K562 (cell line): ENCODE measurements at regions not wholly inside any gene's neighbourhood (a gene's known extent, or its start where the extent isn't known, plus 50 kb on each side); places are given as distances from the start of the nearest gene placed in this dataset.

Experiments
- BACH1 ChIP-seq: fragments of 200-800 bp; sonication (Bioruptor generic); IDR thresholded peaks from 2 replicates; pipeline ENCODE4 v1.6.1; 2016; ENCODE audit warnings: missing genetic modification characterization, missing compliant biosample characterization
- BRF1 ChIP-seq: IDR thresholded peaks from 3 replicates; pipeline ENCODE4 v1.6.1; 2011; ENCODE audit warnings: borderline replicate concordance, mild to moderate bottlenecking; ENCODE audit not compliant: insufficient read length; ENCODE audit errors: extremely low read depth
- LARP7 ChIP-seq: fragments of 450-650 bp; IDR thresholded peaks from 2 replicates; pipeline ENCODE4 v1.6.1; 2016
- MED1 ChIP-seq: sonication (generic); formaldehyde crosslinking; IDR thresholded peaks from 2 replicates; pipeline ENCODE4 v1.8.1; 2023; ENCODE audit warnings: missing genetic modification reagents, borderline replicate concordance
- POLR3G ChIP-seq: IDR thresholded peaks from 2 replicates; pipeline ENCODE4 v1.6.1; 2011; ENCODE audit not compliant: insufficient read length, insufficient replicate concordance; ENCODE audit errors: extremely low read depth
- POU5F1 ChIP-seq: fragments of 150-350 bp; IDR thresholded peaks from 2 replicates; pipeline ENCODE4 v1.6.1; 2014; ENCODE audit warnings: borderline replicate concordance, low read length, low read depth, mild to moderate bottlenecking; ENCODE audit not compliant: partially characterized antibody
- SMARCA5 ChIP-seq: fragments of 450-650 bp; IDR thresholded peaks from 2 replicates; pipeline ENCODE4 v1.6.1; 2016
- TF ChIP-seq, protein P1 (sequence below), 2 experiments: fragments of 450-650 bp; formaldehyde crosslinking in 1 of 2; IDR thresholded peaks; 2 replicates each; pipeline versions ENCODE4 v1.4.0 to v1.6.1; 2014 to 2020; ENCODE audit warnings: mild to moderate bottlenecking in 2 of 2, borderline replicate concordance in 1 of 2, low read depth in 1 of 2
- TF ChIP-seq, protein P2 (sequence below): fragments of 450-650 bp; IDR thresholded peaks from 2 replicates; pipeline ENCODE4 v1.7.1; 2018; ENCODE audit warnings: mild to moderate bottlenecking, low read depth; ENCODE audit not compliant: partially characterized antibody
- TF ChIP-seq, protein P3 (sequence below): fragments of 450-650 bp; formaldehyde crosslinking; IDR thresholded peaks from 2 replicates; pipeline ENCODE4 v1.4.0; 2022; ENCODE audit warnings: missing genetic modification characterization
- TF ChIP-seq, protein P4 (sequence below): fragments of 200-800 bp; sonication (Bioruptor generic); IDR thresholded peaks from 2 replicates; pipeline ENCODE4 v1.6.1; 2016; ENCODE audit warnings: missing genetic modification characterization, missing compliant biosample characterization

DNA sequence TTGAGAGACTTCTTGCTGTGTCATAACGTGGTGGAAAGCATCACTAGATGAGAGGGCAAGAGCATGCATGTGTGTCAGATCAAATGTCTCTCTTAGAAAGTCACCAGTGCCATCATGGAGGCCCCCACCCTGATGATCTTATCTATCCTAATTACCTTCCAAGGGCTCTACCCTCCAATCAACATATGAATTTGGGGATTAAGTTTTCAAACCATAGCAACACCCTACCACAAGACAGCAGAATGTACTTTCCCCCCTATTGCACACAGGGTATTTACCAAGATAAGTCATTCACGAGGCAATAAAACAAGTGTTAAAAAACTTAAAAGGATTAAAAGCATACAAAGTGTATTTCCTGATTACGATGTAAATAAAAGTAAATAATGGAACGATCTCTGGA, 515.6 kb downstream of the LMO4 start (continued):
- TF ChIP-seq, protein P1, sequence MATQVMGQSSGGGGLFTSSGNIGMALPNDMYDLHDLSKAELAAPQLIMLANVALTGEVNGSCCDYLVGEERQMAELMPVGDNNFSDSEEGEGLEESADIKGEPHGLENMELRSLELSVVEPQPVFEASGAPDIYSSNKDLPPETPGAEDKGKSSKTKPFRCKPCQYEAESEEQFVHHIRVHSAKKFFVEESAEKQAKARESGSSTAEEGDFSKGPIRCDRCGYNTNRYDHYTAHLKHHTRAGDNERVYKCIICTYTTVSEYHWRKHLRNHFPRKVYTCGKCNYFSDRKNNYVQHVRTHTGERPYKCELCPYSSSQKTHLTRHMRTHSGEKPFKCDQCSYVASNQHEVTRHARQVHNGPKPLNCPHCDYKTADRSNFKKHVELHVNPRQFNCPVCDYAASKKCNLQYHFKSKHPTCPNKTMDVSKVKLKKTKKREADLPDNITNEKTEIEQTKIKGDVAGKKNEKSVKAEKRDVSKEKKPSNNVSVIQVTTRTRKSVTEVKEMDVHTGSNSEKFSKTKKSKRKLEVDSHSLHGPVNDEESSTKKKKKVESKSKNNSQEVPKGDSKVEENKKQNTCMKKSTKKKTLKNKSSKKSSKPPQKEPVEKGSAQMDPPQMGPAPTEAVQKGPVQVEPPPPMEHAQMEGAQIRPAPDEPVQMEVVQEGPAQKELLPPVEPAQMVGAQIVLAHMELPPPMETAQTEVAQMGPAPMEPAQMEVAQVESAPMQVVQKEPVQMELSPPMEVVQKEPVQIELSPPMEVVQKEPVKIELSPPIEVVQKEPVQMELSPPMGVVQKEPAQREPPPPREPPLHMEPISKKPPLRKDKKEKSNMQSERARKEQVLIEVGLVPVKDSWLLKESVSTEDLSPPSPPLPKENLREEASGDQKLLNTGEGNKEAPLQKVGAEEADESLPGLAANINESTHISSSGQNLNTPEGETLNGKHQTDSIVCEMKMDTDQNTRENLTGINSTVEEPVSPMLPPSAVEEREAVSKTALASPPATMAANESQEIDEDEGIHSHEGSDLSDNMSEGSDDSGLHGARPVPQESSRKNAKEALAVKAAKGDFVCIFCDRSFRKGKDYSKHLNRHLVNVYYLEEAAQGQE (IDR thresholded peaks at IDR 0.05; ENCODE audit: borderline replicate concordance) = no peak
- TF ChIP-seq, protein P1 (CRISPR knock-in tag; IDR thresholded peaks at IDR 0.05; ENCODE audit: low read depth) = no peak
- no peak for TF ChIP-seq LARP7
- TF ChIP-seq, protein P2, sequence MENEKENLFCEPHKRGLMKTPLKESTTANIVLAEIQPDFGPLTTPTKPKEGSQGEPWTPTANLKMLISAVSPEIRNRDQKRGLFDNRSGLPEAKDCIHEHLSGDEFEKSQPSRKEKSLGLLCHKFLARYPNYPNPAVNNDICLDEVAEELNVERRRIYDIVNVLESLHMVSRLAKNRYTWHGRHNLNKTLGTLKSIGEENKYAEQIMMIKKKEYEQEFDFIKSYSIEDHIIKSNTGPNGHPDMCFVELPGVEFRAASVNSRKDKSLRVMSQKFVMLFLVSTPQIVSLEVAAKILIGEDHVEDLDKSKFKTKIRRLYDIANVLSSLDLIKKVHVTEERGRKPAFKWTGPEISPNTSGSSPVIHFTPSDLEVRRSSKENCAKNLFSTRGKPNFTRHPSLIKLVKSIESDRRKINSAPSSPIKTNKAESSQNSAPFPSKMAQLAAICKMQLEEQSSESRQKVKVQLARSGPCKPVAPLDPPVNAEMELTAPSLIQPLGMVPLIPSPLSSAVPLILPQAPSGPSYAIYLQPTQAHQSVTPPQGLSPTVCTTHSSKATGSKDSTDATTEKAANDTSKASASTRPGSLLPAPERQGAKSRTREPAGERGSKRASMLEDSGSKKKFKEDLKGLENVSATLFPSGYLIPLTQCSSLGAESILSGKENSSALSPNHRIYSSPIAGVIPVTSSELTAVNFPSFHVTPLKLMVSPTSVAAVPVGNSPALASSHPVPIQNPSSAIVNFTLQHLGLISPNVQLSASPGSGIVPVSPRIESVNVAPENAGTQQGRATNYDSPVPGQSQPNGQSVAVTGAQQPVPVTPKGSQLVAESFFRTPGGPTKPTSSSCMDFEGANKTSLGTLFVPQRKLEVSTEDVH = no peak
- no peak for TF ChIP-seq BRF1
- no peak for TF ChIP-seq POLR3G
- TF ChIP-seq, protein P3, sequence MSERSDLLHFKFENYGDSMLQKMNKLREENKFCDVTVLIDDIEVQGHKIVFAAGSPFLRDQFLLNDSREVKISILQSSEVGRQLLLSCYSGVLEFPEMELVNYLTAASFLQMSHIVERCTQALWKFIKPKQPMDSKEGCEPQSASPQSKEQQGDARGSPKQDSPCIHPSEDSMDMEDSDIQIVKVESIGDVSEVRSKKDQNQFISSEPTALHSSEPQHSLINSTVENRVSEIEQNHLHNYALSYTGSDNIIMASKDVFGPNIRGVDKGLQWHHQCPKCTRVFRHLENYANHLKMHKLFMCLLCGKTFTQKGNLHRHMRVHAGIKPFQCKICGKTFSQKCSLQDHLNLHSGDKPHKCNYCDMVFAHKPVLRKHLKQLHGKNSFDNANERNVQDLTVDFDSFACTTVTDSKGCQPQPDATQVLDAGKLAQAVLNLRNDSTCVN (CRISPR knock-in tag) = no peak
- TF ChIP-seq, protein P4, sequence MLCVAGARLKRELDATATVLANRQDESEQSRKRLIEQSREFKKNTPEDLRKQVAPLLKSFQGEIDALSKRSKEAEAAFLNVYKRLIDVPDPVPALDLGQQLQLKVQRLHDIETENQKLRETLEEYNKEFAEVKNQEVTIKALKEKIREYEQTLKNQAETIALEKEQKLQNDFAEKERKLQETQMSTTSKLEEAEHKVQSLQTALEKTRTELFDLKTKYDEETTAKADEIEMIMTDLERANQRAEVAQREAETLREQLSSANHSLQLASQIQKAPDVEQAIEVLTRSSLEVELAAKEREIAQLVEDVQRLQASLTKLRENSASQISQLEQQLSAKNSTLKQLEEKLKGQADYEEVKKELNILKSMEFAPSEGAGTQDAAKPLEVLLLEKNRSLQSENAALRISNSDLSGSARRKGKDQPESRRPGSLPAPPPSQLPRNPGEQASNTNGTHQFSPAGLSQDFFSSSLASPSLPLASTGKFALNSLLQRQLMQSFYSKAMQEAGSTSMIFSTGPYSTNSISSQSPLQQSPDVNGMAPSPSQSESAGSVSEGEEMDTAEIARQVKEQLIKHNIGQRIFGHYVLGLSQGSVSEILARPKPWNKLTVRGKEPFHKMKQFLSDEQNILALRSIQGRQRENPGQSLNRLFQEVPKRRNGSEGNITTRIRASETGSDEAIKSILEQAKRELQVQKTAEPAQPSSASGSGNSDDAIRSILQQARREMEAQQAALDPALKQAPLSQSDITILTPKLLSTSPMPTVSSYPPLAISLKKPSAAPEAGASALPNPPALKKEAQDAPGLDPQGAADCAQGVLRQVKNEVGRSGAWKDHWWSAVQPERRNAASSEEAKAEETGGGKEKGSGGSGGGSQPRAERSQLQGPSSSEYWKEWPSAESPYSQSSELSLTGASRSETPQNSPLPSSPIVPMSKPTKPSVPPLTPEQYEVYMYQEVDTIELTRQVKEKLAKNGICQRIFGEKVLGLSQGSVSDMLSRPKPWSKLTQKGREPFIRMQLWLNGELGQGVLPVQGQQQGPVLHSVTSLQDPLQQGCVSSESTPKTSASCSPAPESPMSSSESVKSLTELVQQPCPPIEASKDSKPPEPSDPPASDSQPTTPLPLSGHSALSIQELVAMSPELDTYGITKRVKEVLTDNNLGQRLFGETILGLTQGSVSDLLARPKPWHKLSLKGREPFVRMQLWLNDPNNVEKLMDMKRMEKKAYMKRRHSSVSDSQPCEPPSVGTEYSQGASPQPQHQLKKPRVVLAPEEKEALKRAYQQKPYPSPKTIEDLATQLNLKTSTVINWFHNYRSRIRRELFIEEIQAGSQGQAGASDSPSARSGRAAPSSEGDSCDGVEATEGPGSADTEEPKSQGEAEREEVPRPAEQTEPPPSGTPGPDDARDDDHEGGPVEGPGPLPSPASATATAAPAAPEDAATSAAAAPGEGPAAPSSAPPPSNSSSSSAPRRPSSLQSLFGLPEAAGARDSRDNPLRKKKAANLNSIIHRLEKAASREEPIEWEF (CRISPR knock-in tag) = no peak
- no peak for TF ChIP-seq BACH1 (tag)
- TF ChIP-seq POU5F1 = no peak
- TF ChIP-seq MED1 (CRISPR knock-in tag) = no peak
- TF ChIP-seq SMARCA5 = no peak
